Anterior cingulate cortex (tissue), 58 donors: ENCODE measurements at regions not wholly inside any gene's neighbourhood (a gene's known extent, or its start where the extent isn't known, plus 50 kb on each side); places are given as distances from the start of the nearest gene placed in this dataset.
"Not testable (repeated sequence)": the region's sequence is repeated elsewhere in the genome, so short reads cannot be mapped to it uniquely, and the experiment has no call there.

Experiments used
- DNase-seq, 58 donors: peaks; one replicate each; lab custom pipeline; 2025; lab: John Stamatoyannopoulos, UW

DNA sequence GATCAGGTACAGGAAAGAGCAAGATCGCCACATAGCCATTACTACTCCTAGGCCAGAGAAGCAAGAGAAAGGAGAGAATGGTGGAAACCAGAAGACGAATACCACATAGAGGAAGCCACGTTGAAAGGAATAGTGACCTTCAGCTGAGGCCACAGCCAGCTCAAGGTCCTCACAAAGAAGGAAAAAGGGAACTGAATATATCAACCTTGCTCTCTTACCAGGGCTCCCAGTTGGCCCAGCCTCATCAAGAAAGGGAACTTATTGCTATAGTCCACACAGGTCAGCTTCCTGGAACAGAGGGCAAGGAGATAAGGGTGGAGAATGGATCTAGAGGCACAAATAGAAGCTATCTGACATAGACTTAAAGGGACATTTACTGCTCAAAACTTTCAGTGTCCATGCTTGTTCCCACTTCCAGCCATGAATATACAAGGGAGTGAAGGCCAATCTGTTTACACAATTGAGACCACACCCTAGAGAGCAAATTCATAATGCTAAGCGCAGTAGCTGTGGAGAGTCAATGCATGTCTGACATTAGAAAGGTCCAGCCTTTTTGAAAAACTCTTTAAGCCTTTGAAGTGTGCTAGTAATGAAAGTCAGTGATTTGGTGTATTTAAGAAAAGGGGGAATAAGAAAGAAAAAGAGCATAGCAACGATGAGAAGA is 120.7 kb upstream of the ZC3H11B start:
- no peak for DNase-seq

DNA sequence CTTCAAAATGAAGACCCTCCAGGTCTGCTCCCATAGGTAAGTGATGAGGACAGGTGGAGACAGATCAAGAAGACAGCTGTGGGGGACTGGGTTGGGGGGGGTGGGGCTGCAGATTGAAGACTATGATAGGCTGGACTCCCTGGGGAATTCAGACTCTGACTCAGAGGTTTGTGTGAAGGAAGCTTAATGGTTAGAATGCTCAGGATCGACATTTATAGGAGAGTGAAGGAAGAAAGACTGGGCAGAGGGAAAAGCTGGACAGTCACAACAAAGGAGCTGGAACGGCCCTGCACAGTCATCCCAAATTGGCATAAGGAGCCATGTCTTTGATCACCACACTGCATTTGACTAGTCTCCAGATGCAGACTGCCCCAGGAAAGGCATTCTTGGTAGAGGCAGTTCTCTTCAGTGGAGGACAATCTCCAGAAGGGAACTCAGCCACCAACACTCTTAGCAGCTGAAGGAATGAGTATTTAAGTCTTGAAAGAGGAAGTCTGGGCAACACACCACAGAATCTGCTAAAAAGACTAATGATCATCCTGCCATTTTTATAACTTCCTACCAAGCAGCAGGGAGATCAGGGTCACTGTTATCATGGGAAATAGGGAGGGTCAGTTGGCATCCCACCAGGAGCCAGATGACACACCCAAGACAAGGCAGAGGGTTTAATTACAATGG is 120.0 kb upstream of the ZC3H11B start:
- no peak for DNase-seq

DNA sequence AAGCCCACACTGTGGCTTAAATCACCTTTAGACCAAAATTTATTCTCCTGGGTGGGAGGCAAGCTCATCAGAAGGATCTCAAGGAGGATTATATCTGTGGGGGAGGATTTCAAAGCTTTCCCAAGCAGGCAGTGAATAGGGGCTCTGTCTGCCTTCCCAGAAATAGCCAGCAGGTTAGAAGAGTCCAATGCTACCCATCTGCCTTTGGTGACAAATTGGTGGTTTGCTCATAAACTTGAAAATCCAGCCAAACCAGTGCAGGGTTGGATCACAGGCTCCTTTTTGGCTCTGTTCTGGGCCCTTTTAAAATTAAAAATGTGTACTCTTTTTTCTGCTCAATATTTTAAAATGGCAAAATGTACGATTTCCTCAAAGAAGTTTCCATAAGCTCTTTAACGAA is 118.9 kb upstream of the ZC3H11B start:
- DNase-seq, result no peak

DNA sequence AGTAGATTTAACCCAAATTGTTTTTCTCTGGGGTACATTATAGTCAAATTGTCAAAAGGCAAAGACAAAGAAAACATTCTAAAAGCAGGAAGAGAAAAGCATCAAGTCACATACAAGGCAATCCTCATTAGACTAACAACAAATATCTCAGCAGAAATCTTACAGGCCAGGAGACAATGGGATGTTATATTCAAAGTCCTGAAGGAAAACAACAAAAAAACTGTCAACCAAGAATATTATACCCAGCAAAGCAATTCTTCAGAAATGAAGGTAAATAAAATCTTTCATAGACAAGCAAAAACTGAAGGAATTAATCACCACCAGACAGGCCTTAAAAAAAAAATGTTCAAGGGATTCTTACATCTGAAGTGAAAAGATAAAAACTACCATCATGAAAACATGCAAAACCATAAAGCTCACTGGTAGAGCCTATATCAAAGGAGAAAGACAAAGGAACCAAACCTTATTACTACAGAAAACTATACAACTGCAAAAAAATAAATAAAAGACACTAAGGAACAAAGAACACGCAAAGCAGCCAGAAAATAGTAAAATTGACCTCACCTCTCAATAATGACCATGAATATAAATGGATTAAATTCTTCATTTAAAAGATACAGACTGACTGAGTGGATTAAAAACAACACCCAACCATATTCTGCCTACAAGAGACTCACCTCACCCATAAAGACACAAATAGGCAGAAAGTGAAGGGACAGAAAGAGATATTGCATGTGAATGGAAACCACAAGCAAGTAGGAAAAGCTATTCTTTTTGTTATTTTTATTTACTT is 113.8 kb upstream of the ZC3H11B start:
- no peak for DNase-seq

DNA sequence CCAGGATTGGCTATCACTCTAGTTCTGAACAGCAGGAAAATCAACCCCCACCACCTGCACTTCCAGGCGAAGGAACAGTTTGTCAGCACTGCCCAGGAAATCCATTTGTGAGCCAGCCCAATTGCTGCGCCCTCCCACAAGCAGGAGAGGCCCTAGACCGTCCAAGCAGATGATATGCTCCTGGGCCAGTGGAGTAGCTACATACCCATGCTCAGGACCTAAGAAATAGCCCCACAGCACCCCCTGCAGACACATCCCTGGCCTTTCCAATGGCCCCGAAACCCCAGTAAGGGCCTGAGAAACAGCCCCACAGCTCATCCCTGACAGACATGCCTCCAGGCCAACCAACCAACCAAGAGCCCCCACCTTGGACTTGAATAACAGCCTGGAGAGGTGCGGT is 111.5 kb upstream of the ZC3H11B start:
- DNase-seq, result no peak

DNA sequence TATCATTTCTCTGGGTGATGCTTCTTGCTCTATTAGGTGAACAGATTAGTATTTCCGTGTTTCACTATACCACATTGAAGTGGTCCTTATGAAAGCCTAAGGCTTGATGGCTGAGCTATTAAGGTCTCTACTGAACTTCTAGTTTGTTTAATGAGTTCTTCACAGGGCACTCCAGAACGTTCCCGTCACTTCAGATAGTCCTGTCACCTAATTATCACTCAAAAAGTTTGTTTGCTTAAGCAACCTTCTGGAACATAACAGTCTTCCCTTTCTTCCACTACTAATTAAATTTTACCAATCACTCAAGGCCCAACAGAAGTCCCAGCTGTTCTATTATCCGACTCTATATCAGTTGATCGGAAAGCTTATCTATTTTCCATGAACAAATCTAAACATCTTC is 104.6 kb upstream of the ZC3H11B start:
- no peak for DNase-seq

DNA sequence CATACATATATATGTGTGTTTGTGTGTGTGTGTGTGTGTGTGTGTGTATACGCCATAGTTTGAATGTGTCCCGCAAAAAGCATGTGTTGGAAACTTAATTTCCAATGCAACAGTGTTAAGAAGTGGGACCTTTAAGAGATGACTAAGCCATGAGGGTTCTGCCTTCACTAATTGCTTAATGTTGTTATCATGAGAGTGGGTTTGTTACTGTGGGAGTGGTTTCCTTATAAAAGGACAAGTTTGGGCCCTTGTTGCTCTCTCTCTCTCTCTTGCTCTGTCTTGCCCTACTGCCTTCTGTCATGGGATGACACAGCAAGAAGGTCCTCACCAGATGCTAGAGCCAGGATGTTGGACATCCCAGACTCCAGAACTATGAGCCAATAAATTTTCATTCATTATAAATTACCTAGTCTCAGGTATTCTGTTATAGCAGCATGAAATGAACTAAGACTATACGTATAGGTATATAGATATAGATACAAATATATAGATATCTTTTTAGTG is 103.8 kb upstream of the ZC3H11B start:
- no peak for DNase-seq

DNA sequence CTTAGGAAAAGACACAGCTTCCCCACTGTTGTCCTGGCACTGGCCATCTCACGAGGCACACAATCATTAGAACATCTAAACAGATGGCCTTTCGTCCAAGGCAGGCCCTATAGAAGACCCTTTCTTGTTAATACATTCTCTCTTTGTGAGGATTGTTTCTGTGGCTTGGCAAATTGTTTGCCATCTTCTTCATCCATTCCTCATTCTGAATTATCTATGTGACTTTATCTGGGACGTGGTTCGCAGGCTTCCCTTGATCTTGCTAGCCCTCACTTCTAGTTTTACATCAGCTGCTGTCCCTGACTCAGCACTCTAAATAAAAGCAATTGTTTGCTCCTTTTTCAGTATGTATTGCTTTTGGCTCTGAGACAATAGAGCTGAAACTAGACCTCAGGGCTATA is 101.1 kb upstream of the ZC3H11B start:
- peak in 1 of 58 donors; percentile 9 for DNase-seq

DNA sequence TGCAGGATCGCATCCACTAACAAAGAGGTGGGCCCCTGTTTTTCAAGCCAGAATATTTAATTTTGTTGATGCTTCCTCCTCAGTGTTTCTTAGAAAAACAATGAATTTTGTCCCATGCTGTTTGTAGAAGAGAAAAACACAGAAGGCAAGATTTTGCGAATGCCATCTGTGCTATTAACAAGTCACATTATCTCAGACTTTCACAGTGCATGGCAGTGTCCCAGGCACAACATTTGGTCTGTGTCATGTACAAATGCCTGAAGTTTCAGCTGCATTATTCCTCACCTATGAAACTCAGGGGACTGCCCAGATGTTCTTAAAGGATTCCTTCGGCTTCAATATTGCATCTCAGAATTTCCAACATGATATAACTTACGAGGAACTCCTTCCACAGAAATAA is 99.6 kb upstream of the ZC3H11B start:
- no peak for DNase-seq

DNA sequence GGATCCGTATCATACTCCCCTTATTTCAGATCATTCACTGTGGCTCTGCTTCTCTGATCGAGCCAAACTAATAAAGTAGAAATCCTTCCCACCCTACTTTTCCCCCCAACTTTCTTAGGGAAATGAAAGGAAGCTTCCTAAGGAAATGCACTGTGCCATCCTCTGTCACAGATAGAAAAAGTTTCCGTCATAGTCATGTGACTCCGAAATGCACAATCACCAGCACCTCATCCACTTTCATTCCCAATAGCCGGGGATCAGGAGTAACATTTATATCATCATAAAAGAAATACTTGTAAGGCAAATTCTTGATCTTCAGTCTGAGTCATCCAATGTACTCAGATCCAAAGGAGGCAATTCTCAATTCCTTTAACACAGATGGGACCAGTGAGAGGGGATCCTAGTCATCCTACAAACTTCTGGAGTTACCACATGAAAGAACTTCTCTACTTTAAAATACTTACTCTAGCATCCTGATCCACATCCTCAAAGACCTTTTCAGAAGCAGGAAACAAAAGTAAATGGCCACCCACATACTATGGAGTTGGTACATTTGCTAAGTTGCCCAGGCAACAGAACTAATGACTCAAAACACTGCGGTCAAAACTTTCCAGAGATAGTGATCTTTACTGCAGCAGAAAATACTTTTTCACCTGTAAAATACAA is 97.8 kb upstream of the ZC3H11B start:
- peak in 2 of 58 donors; percentile 1 to 2 for DNase-seq

DNA sequence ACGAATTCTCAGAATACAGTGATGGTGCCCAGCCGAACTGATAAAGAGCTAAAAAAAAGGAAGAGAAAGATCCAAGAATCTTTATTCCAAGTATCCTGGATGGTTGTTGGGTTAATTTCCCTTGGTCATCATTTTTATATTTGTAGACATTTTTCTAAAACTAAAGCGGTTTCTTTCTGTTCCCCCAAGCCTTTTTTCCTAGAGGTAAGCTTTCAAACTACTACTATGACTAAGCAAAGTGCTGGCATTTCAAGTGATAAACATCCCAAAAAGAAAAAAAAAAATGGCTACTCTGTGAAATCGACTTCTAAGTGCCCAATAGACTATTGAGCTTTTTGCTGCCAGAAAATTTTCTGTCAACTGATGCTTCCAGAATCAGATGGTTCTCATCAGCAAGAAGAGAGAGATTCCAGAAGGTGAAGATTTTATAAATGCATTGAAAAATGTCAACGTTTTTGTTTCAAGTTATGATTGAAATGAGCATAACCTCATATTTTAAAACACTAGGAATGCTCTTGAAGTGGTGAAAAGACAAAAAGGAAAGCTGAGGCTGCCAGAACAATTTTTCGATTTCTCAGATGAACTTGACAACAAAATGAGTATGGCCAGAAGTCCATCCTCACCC is 96.1 kb upstream of the ZC3H11B start:
- no peak for DNase-seq

DNA sequence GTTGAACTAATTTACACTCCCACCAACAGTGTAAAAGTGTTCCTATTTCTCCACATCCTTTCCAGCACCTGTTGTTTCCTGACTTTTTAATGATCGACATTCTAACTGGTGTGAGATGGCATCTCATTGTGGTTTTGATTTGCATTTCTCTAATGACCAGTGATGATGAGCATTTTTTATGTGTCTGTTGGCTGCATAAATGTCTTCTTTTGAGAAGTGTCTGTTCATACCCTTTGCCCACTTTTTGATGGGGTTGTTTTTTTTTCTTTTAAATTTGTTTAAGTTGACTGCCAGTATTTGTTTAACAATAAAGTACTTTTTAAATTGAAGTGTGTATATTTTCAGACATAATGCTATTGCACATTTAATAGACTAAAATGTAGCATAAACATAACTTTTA is 95.0 kb upstream of the ZC3H11B start:
- DNase-seq, result not testable (repeated sequence)

DNA sequence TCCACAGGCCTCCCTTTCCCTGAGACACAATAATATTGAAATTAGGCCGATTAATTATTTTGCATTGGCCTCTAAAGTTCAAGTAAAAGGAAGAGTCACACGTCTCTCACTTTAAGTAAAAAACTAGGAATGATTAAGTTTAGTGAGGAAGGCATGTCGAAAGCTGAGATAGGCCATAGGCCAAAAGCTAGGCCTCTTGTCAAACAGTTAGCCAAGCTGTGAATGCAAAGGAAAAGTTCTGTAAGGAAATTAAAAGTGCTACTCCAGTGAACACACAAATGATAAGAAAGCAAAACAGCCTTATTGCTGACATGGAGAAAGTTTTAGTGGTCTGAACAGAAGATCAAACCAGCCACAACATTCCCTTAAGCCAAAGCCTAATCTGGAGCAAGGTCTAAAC is 91.4 kb upstream of the ZC3H11B start:
- not testable (repeated sequence) for DNase-seq

DNA sequence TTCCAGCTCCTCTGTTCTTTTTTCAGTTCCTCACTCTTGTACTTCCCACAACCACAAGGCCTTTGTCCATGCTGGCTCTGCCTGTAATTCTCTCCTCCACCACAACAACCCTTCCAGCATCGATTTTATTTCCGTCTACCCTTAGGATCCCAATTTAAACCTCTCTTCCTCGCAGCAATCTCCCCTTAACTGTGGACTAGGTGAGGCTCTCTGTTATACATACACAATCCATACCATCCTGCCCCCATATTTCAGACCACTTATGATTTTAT is 90.4 kb upstream of the ZC3H11B start:
- DNase-seq, result no peak

DNA sequence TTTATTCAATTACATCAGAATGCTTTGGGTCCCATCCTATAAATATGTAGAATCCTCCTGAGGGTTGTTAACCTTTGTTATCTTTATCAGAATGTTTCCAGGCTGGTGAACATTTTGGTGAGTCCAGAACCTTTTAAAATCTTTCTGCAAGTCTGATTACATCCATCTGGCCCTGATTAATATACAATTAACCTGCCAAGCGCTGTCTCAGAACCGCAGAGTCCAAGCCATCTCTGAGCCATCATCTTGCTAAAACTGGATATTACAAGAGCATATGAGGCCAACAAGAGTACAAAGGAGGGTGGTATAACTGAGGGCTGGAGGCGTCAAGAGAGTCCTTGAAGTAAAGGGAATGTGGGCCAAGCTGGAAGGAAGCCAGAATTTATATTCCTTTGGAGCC is 88.6 kb upstream of the ZC3H11B start:
- DNase-seq, result no peak

DNA sequence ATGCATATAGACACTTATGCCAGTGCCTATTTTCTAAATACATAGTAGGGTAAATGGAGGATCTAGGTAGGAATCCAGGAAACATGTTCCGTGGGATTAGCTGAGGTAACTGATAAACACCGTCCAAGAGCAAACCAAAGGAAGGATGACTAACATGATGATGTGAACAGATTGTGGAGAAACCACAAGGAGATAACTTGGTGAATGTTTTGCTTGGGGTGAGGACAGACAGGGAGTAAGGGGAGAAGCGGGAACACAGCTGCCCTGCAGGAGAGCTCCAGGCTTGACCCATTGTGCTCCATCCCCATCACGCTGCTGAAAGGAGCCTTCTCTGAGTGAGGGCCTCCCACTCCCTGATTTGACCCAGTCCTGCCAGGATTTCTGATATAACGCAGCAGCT is 87.0 kb upstream of the ZC3H11B start:
- no peak for DNase-seq

DNA sequence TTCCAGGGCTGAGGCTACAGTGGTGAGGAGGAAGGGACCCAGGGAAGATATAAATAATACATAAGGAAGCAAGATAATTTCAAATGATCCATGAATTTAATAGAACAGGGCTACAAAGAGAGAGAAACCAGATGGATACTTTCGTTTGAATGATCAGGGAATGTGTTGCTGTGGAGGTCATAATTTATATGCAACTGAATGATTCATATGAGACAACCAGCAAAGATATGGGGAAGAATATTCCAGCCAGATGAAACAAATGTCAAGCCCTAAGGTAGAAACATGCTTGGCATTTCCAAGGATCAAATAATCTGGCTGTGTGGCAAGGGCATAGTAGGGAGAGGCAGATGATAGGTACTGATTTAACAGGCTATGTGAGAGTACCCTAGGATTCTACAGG is 84.8 kb upstream of the ZC3H11B start:
- DNase-seq, result no peak

DNA sequence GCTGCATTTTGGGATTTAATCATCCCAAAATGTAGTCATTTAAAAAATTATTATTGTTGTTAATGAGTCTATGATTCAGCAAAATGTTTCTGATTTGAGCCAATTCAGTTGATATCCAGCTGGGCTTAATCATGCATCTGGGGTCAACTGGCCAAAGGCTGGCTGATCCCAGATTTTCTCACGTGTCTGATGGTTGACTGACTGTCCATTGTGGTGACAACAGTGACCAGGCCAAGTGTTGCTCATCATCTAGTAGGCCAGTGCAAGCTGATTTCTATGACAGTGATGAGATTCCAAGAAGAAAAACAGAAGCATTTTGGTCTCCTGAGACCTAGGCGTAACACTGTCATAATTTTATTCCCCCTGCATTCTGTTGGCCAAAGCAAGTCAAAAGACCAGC is 80.1 kb upstream of the ZC3H11B start:
- DNase-seq, result no peak

DNA sequence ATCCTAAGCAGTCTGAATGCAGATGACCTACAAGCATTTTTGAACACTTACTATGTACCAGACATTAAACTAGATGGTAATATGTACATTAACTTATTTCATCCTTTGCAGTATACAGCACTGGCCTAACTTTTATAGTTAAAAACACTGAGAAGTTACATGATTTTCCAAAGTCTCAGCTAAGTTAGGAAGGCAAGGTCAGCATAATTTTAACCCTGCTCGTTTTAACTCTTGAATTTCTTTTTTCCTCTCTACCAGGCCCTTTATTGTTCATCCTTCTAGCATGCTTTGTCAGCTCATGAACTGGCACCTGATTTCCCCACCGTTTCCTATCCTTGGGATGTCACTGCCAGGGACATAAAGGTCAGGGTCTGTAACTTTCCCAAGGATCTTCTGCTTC is 76.9 kb upstream of the ZC3H11B start:
- no peak for DNase-seq

DNA sequence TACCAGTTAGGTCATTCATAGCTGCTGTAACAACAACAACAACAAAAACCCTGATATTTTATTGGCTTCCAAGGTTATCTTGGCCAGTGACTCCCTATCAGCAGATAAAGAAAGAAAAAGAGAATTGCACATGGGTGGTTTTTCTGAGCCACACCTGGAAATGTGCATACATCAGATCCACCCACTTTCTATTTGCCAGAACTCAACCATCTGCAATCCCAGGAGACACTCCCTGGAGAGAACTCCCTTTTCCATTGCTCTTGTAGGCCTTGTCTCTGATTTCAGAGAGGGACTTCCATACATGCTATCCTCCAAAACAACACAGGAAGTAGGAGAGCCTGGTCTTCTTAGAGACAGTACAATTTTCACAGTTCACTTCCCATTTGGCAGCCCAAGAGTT is 74.9 kb upstream of the ZC3H11B start:
- DNase-seq, result no peak

DNA sequence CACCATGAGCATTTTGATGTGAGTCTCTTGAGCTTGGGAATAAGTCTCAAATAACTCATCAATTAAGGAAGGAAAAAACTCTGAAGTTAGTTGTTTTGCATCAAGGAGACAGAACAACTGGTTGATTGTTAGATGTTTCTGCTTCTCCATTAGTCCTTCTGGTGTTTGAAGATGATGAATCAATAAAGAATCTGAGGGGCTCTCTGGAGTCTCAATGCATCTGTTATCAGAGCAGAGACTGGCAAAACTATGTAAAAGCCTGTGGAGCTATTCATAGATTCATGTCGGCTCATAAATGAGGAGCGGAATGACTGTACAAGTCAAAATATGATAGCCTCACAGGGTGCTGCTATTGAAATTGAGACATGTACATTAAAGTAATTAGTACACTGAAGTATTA is 73.3 kb upstream of the ZC3H11B start:
- no peak for DNase-seq
